EH (cell line): ENCODE measurements at regions not wholly inside any gene's neighbourhood (a gene's known extent, or its start where the extent isn't known, plus 50 kb on each side); places are given as distances from the start of the nearest gene placed in this dataset.

ENCODE experiments used
- DNase-seq: peaks from one replicate; pipeline ENCODE4 v3.0.0-alpha.2; 2015; ENCODE audit warnings: low read depth

DNA sequence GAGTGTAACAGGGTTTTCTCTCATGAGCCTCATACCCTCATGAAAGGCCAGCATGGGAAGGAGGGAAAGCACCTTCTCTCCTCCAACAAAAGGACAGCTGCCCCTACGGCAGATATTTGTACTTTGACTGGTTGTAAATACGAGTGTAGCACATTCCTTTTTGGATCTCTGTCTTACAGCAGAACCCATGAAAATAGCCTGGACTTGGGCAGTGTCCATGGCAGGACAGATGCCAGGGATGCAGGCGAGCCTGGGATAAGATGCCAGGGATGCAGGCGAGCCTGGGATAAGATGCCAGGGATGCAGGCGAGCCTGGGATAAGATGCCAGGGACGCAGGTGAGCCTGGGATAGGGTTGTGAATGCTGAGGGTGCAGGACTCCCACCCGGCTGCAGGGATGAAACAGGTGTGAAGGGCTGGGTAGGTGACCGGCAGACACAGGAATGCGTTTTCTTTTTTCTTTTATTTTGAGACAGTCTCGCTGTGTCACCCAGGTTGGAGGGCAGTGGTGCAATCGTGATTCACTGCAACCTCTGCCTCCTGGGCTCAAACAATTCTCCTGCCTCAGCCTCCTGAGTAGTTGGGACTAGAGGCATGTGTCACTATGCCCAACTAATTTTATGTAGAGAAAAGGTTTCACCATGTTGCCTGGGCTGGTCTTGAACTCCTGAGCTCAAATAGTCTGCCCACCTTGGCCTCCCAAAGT is 120.0 kb downstream of the BEGAIN start:
- no peak for DNase-seq

GRCh38 chr14:100467939-100468338 is 119.3 kb downstream of the BEGAIN start:
- no peak for DNase-seq

- DNase-seq, result no peak
These were observed 118.7 kb downstream of the BEGAIN start for GRCh38 chr14:100468557-100468956.

GRCh38 chr14:100469632-100470522 is 117.3 kb downstream of the BEGAIN start:
- no peak for DNase-seq

GRCh38 chr14:100470523-100470897 is 116.7 kb downstream of the BEGAIN start:
- no peak for DNase-seq

- no peak for DNase-seq
These were observed 115.7 kb downstream of the BEGAIN start for GRCh38 chr14:100471441-100472093.

DNA sequence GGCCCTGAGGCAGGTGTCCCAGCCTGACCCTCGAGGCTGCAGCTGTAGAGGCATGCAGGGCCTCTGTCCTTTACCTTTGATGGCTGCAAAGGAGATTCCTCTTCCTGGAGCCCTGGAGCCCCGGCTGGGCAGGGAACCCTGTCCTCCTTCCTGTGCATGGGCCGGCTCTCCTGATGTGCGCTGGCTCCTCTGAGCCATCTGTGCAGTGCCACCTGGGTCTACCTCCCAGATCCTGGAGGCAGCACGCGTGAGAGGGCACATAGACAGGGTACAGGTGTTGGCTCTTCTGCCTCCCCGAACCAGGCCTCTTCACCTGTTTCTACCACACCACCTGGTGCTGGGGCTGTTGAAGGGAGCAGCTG is 115.1 kb downstream of the BEGAIN start:
- DNase-seq, result no peak

- no peak for DNase-seq
These were observed 114.7 kb downstream of the BEGAIN start for GRCh38 chr14:100472491-100472890.

DNA sequence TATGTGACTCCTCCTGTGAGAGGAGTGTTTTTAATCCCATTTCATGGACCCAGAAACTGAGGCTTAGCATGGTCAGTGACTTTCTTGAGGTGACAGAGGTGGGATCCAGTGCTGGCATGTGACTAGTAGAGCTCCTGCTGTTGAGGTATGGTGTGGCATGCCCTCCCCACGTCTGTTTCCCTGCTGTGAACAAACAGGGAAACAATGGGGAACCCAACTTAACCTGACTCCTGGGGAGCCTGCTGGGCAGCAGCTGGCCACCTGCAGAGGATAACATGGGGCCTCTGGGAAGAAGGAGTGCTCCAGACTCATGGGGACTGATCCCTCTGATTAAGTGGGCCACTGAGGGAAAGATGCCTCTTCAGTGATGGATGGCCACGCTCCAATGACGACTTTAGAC is 114.0 kb downstream of the BEGAIN start:
- DNase-seq, result no peak

- no peak for DNase-seq
These were observed 113.0 kb downstream of the BEGAIN start for GRCh38 chr14:100474196-100474595.

DNA sequence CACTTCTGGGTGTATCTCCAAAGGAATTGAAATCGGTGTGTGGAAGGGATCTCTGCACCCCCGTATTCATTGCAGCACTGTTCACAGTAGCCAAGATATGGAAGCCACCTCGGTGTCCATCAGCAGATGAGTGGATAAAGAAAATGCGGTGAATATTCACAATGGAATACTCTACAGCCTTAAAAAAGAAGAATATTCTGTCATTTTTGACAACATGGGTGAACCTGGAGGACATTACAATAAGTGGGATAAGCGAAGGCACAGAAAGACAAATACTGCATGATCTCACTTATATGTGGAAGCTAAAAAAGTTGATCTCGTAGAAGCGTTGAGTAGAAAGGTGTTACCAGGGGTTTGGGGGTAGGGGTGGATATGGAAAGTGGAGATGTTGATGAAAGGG is 111.9 kb downstream of the BEGAIN start:
- DNase-seq, result no peak

GRCh38 chr14:100476012-100476822 is 111.0 kb downstream of the BEGAIN start:
- peak; percentile 98 for DNase-seq

GRCh38 chr14:100484531-100485267 is 102.5 kb downstream of the BEGAIN start:
- DNase-seq, result peak; percentile 22

- peak; percentile 99 for DNase-seq
These were observed 101.0 kb downstream of the BEGAIN start for GRCh38 chr14:100486025-100486828.
